Neuronal stem cell (in vitro differentiated cells): ENCODE measurements at regions not wholly inside any gene's neighbourhood (a gene's known extent, or its start where the extent isn't known, plus 50 kb on each side); places are given as distances from the start of the nearest gene placed in this dataset.
"Not testable (repeated sequence)": the region's sequence is repeated elsewhere in the genome, so short reads cannot be mapped to it uniquely, and the experiment has no call there.

Source experiments
- DNase-seq: peaks from one replicate; pipeline ENCODE4 v3.0.0-alpha.2; 2013; ENCODE audit warnings: low spot score
- H2AFZ ChIP-seq: one replicate; pipeline ENCODE4 v1.6.1; 2013; ENCODE audit warnings: mild to moderate bottlenecking, low read length, inconsistent platforms
- H2AK5ac ChIP-seq: 2 replicates; pipeline ENCODE4 v1.6.1; 2013; ENCODE audit warnings: low read depth, mild to moderate bottlenecking, inconsistent platforms, low read length, moderate library complexity, mixed read lengths
- H2BK120ac ChIP-seq: 2 replicates; pipeline ENCODE4 v1.6.1; 2013; ENCODE audit warnings: low read depth, mild to moderate bottlenecking, inconsistent platforms, low read length, moderate library complexity, mixed read lengths
- H2BK12ac ChIP-seq: one replicate; pipeline ENCODE4 v1.6.1; 2013; ENCODE audit warnings: low read length, inconsistent platforms
- H2BK15ac ChIP-seq: 2 replicates; pipeline ENCODE4 v1.6.1; 2013; ENCODE audit warnings: mild to moderate bottlenecking, low read length, inconsistent platforms, mixed read lengths
- H2BK5ac ChIP-seq: one replicate; pipeline ENCODE4 v1.6.1; 2013; ENCODE audit warnings: inconsistent platforms, mild to moderate bottlenecking, low read length, moderate library complexity
- H3K14ac ChIP-seq: one replicate; pipeline ENCODE4 v1.6.1; 2013; ENCODE audit warnings: low read length, inconsistent platforms
- H3K18ac ChIP-seq: 2 replicates; pipeline ENCODE4 v1.6.1; 2013; ENCODE audit warnings: low read length, inconsistent platforms
- H3K23ac ChIP-seq: 2 replicates; pipeline ENCODE4 v1.6.1; 2013; ENCODE audit warnings: low read depth, mild to moderate bottlenecking, mixed read lengths, low read length, inconsistent platforms; ENCODE audit not compliant: poor library complexity
- H3K27ac ChIP-seq: replicated peaks from 3 replicates; pipeline ENCODE4 v1.5.1; 2013; ENCODE audit warnings: low read length, inconsistent platforms
- H3K27me3 ChIP-seq, 3 experiments: 2 replicates each; pipeline ENCODE4 v1.6.1; 2013; ENCODE audit warnings: low read length in 3 of 3, mild to moderate bottlenecking in 2 of 3, inconsistent platforms in 1 of 3, low read depth in 1 of 3, mixed read lengths in 1 of 3, moderate library complexity in 1 of 3; ENCODE audit not compliant: control insufficient read depth in 3 of 3, insufficient read depth in 3 of 3
- H3K36me3 ChIP-seq, 2 donors: replicated peaks in 1 of 2; 2 replicates each; pipeline ENCODE4 v1.6.1; 2013; ENCODE audit warnings: low read length in 2 of 2; ENCODE audit not compliant: control insufficient read depth in 2 of 2, insufficient read depth in 2 of 2
- H3K4ac ChIP-seq: 2 replicates; pipeline ENCODE4 v1.6.1; 2013; ENCODE audit warnings: inconsistent platforms, mild to moderate bottlenecking, low read length, moderate library complexity
- H3K4me1 ChIP-seq, 2 donors: 1 replicate in 1 of 2; 2 replicates in 1 of 2; pipeline ENCODE4 v1.6.1; 2013; ENCODE audit warnings: low read length in 2 of 2, low read depth in 1 of 2; ENCODE audit not compliant: control insufficient read depth in 2 of 2, insufficient read depth in 1 of 2
- H3K4me2 ChIP-seq: one replicate; pipeline ENCODE4 v1.6.1; 2013; ENCODE audit warnings: mild to moderate bottlenecking, low read length, inconsistent platforms; ENCODE audit not compliant: insufficient read depth, poor library complexity, severe bottlenecking
- H3K4me3 ChIP-seq, 2 donors: 2 replicates each; pipeline ENCODE4 v1.5.1; 2013; ENCODE audit warnings: low read length in 2 of 2, mild to moderate bottlenecking in 2 of 2, inconsistent platforms in 1 of 2, moderate library complexity in 1 of 2
- H3K79me1 ChIP-seq: one replicate; pipeline ENCODE4 v1.6.1; 2013; ENCODE audit warnings: low read depth, mild to moderate bottlenecking, inconsistent platforms, low read length, moderate library complexity
- H3K9ac ChIP-seq: one replicate; pipeline ENCODE4 v1.6.1; 2013; ENCODE audit warnings: mild to moderate bottlenecking, low read depth, low read length, inconsistent platforms; ENCODE audit not compliant: poor library complexity
- H3K9me3 ChIP-seq, 2 donors: replicated peaks in 1 of 2; 2 replicates each; pipeline versions ENCODE3 to v1.6.1; 2013; ENCODE audit warnings: low read length in 2 of 2, mild to moderate bottlenecking in 2 of 2, inconsistent platforms in 1 of 2, low read depth in 1 of 2, mixed read lengths in 1 of 2, moderate library complexity in 1 of 2; ENCODE audit not compliant: control insufficient read depth in 2 of 2, insufficient read depth in 1 of 2
- H4K8ac ChIP-seq: one replicate; pipeline ENCODE4 v1.6.1; 2013; ENCODE audit warnings: low read depth, mild to moderate bottlenecking, inconsistent platforms, low read length, moderate library complexity
- H4K91ac ChIP-seq: one replicate; pipeline ENCODE4 v1.6.1; 2013; ENCODE audit warnings: low read length, low read depth, mild to moderate bottlenecking, inconsistent platforms; ENCODE audit not compliant: poor library complexity
- WGBS, 2 donors: extraction: QIAGEN DNeasy Blood & Tissue Kit; methylation state at CpG; one replicate each; pipeline ENCODE4 v1.1.7; 2013; ENCODE audit warnings: missing lambda C conversion rate in 2 of 2, mixed read lengths in 1 of 2; ENCODE audit not compliant: insufficient read length in 2 of 2, insufficient replicate concordance in 1 of 2; ENCODE audit errors: extremely low coverage in 2 of 2; 5-methylcytosine and 5-hydroxymethylcytosine counted together

DNA sequence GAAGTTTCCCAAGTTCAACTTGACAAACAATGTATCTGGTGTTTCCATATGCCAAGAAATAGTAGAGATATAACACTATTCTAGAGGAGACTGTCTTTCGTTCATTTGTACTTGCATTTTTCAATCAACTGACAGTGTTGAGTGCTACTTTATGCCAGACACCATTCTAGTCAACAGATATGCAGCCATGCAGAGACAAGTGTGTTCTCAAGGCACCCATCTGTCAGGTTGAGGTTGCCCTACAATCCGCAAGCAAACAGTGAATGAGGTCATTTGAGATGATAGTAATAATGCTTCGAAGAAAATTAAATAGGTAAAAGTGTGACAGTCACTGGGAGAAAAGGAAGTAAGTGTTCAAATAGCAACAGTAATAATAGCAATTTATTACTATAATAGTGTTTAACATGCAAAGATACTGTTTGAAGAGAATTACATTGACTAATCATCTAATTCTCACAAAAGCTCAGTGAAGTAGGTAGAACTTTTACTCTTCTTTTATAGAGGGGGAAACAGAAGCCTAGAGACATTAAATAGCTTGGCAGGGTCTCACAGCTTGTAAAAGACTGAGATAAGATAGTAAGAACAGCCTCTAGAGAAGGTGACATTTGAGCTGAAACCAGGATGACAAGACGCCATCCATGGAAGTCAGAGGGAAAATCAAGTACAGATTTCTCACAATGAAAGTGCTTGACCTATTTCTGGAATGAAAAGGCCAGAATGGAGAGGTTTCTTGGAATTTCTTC, 936.9 kb downstream of the SORCS3 start:
- Histone ChIP-seq H2BK15ac (no peak overlapping the region), H3K9me3 (no peaks in the 10 kb centered on the region), H3K23ac (no peak overlapping the region), H3K79me1 (peaks cover 1% of the 10 kb centered on the region), H4K91ac (no peak overlapping the region), H3K4me2 (no peak overlapping the region), H2BK120ac (no peak overlapping the region), H3K18ac (no peak overlapping the region), H3K27ac (no peak overlapping the region), H4K8ac (no peak overlapping the region), H2AK5ac (no peak overlapping the region), H3K4me1 (no peaks in the 10 kb centered on the region), H3K9ac (no peak overlapping the region), H3K27me3 (no peaks in the 10 kb centered on the region), H3K36me3 (no peaks in the 10 kb centered on the region), H2BK12ac (no peak overlapping the region), H2AFZ (no peak overlapping the region), H3K14ac (no peak overlapping the region), H3K4me3 (no peak overlapping the region), H2BK5ac (no peak overlapping the region), H3K4ac (no peak overlapping the region)
- DNase-seq: no peak
- no CpG with 5 or more reads among the region's 4 CpGs for WGBS, 2 donors

GRCh38 chr10:105559333-105560097, 918.4 kb downstream of the SORCS3 start:
- Histone ChIP-seq H3K36me3 (no peaks in the 10 kb centered on the region), H2AK5ac (no peak overlapping the region), H3K4ac (no peak overlapping the region), H3K18ac (no peak overlapping the region), H4K8ac (no peak overlapping the region), H3K23ac (no peak overlapping the region), H3K79me1 (no peaks in the 10 kb centered on the region), H3K9ac (no peak overlapping the region), H4K91ac (no peak overlapping the region), H2BK5ac (no peak overlapping the region), H3K4me1 (no peaks in the 10 kb centered on the region), H3K4me3 (no peak overlapping the region), H3K14ac (no peak overlapping the region), H3K27me3 (no peaks in the 10 kb centered on the region), H2AFZ (no peak overlapping the region), H2BK120ac (no peak overlapping the region), H3K27ac (no peak overlapping the region), H3K9me3 (no peaks in the 10 kb centered on the region), H3K4me2 (no peak overlapping the region), H2BK15ac (no peak overlapping the region), H2BK12ac (no peak overlapping the region)
- no CpG with 5 or more reads among the region's 4 CpGs for WGBS, 2 donors
- DNase-seq: no peak

GRCh38 chr10:105550453-105550852, 909.4 kb downstream of the SORCS3 start:
- WGBS, 2 donors: no CpG with 5 or more reads among the region's 13 CpGs
- H3K9ac ChIP-seq, H4K91ac ChIP-seq, H3K4me3 ChIP-seq, H3K4me1 ChIP-seq, H3K9me3 ChIP-seq, H3K27me3 ChIP-seq, H2AK5ac ChIP-seq, H2BK12ac ChIP-seq, H3K14ac ChIP-seq, H3K4me2 ChIP-seq, H3K18ac ChIP-seq, H3K36me3 ChIP-seq, H3K23ac ChIP-seq, H2BK15ac ChIP-seq, H4K8ac ChIP-seq, H2AFZ ChIP-seq, H3K79me1 ChIP-seq, H3K4ac ChIP-seq, H3K27ac ChIP-seq, H2BK120ac ChIP-seq, DNase-seq, H2BK5ac ChIP-seq: not testable (repeated sequence)

GRCh38 chr10:105549731-105550130, 908.6 kb downstream of the SORCS3 start:
- no peak overlapping the region for H2AK5ac ChIP-seq
- H3K36me3 ChIP-seq: no peaks in the 10 kb centered on the region
- no peak overlapping the region for H2BK5ac ChIP-seq
- no peaks in the 10 kb centered on the region for H3K27me3 ChIP-seq
- H2BK12ac ChIP-seq: no peak overlapping the region
- H3K4me1 ChIP-seq: no peaks in the 10 kb centered on the region
- H3K9ac ChIP-seq: no peak overlapping the region
- no CpG with 5 or more reads among the region's 1 CpG for WGBS, 2 donors
- H2AFZ ChIP-seq: no peak overlapping the region
- no peaks in the 10 kb centered on the region for H3K79me1 ChIP-seq
- no peak overlapping the region for H4K8ac ChIP-seq
- no peak overlapping the region for H3K14ac ChIP-seq
- H3K27ac ChIP-seq: no peak overlapping the region
- no peak overlapping the region for H2BK15ac ChIP-seq
- no peak for DNase-seq
- no peak overlapping the region for H3K4ac ChIP-seq
- no peak overlapping the region for H4K91ac ChIP-seq
- no peak overlapping the region for H3K23ac ChIP-seq
- H3K18ac ChIP-seq: no peak overlapping the region
- no peak overlapping the region for H3K4me2 ChIP-seq
- no peak overlapping the region for H2BK120ac ChIP-seq
- H3K9me3 ChIP-seq: peaks cover 0 to 2% of the 10 kb centered on the region in 2 donors
- H3K4me3 ChIP-seq: no peak overlapping the region
